CD8-positive, alpha-beta memory T cell (primary cell): ENCODE measurements at regions not wholly inside any gene's neighbourhood (a gene's known extent, or its start where the extent isn't known, plus 50 kb on each side); places are given as distances from the start of the nearest gene placed in this dataset.

ENCODE experiments used
- CTCF ChIA-PET: fragments of 350-600 bp; sonication (Branson Sonifier 250); formaldehyde crosslinking; loops from one replicate; lab custom pipeline; 2021; ENCODE audit warnings: antibody characterized with exemption; lab: Charles Lee
- POLR2A ChIA-PET: fragments of 350-600 bp; sonication (Branson Sonifier 250); formaldehyde crosslinking; loops from one replicate; lab custom pipeline; 2021; ENCODE audit warnings: antibody characterized with exemption; lab: Charles Lee
- DNase-seq, 5 donors: peaks; one replicate each; pipeline versions ENCODE4 v3.0.0 to v3.0.0-alpha.2; 2020 to 2022; ENCODE audit warnings: mixed read lengths in 1 of 5
- H3K27ac ChIP-seq: one replicate; pipeline ENCODE4 v1.7.0; 2013; ENCODE audit warnings: low read depth, mild to moderate bottlenecking, low read length, moderate library complexity
- H3K27me3 ChIP-seq: 2 replicates; pipeline ENCODE4 v1.7.0; 2013; ENCODE audit warnings: low read length, mild to moderate bottlenecking; ENCODE audit not compliant: insufficient read depth, poor library complexity, severe bottlenecking
- H3K36me3 ChIP-seq: 2 replicates; pipeline ENCODE4 v1.7.0; 2013; ENCODE audit warnings: mild to moderate bottlenecking, low read length, moderate library complexity; ENCODE audit not compliant: insufficient read depth
- H3K4me1 ChIP-seq: 2 replicates; pipeline ENCODE4 v1.7.0; 2013; ENCODE audit warnings: mild to moderate bottlenecking, low read length, moderate library complexity; ENCODE audit not compliant: insufficient read depth
- H3K4me3 ChIP-seq: 2 replicates; pipeline ENCODE4 v1.7.0; 2013; ENCODE audit warnings: mild to moderate bottlenecking, low read length
- H3K9me3 ChIP-seq: 2 replicates; pipeline ENCODE4 v1.7.0; 2013; ENCODE audit warnings: mild to moderate bottlenecking, low read length
- H3K27ac Mint-ChIP-seq, 8 donors: one replicate each; pipeline ENCODE4 v1.8.0; 2020 to 2021; ENCODE audit warnings: mixed read lengths in 8 of 8, mild to moderate bottlenecking in 6 of 8, inconsistent platforms in 3 of 8, moderate library complexity in 3 of 8
- H3K27me3 Mint-ChIP-seq, 2 donors: one replicate each; pipeline ENCODE4 v1.8.0; 2020 to 2021; ENCODE audit warnings: mixed read lengths in 2 of 2, mild to moderate bottlenecking in 1 of 2, moderate library complexity in 1 of 2
- H3K36me3 Mint-ChIP-seq, 3 donors: one replicate each; pipeline ENCODE4 v1.8.0; 2020 to 2021; ENCODE audit warnings: mixed read lengths in 3 of 3, inconsistent platforms in 1 of 3, mild to moderate bottlenecking in 1 of 3
- H3K4me1 Mint-ChIP-seq, 3 donors: one replicate each; pipeline ENCODE4 v1.8.0; 2020 to 2021; ENCODE audit warnings: mixed read lengths in 3 of 3, inconsistent platforms in 1 of 3, mild to moderate bottlenecking in 1 of 3
- H3K4me3 Mint-ChIP-seq, 7 donors: one replicate each; pipeline ENCODE4 v1.8.0; 2020 to 2021; ENCODE audit warnings: mixed read lengths in 7 of 7, mild to moderate bottlenecking in 6 of 7, moderate library complexity in 4 of 7, inconsistent platforms in 2 of 7
- H3K9me3 Mint-ChIP-seq, 5 donors: one replicate each; pipeline ENCODE4 v1.8.0; 2020 to 2022; ENCODE audit warnings: mixed read lengths in 5 of 5, mild to moderate bottlenecking in 3 of 5, moderate library complexity in 2 of 5, inconsistent platforms in 1 of 5

- Mint-ChIP-seq H3K27ac (no peak overlapping the region), H3K4me3 (no peak overlapping the region), H3K9me3 (peaks cover 0 to 25% (median 4%) of the 10 kb centered on the region in 5 donors), H3K36me3 (no peaks in the 10 kb centered on the region), H3K27me3 (no peaks in the 10 kb centered on the region), H3K4me1 (no peaks in the 10 kb centered on the region)
- Histone ChIP-seq H3K27me3 (no peaks in the 10 kb centered on the region), H3K27ac (no peak overlapping the region), H3K9me3 (peaks cover 3% of the 10 kb centered on the region), H3K4me3 (no peak overlapping the region), H3K4me1 (no peaks in the 10 kb centered on the region), H3K36me3 (no peaks in the 10 kb centered on the region)
- ChIA-PET CTCF (no interaction called here), POLR2A (no interaction called here)
- no peak for DNase-seq
Measured at GRCh38 chr3:164537485-164537884, 540.8 kb downstream of the SI start.

GRCh38 chr3:164533275-164533674 lies 545.0 kb downstream of the SI start:
- ChIA-PET POLR2A (no interaction called here), CTCF (no interaction called here)
- no peak overlapping the region for H3K4me3 Mint-ChIP-seq

GRCh38 chr3:164526250-164526649 lies 552.0 kb downstream of the SI start:
- no peaks in the 10 kb centered on the region for H3K9me3 ChIP-seq
- H3K4me1 ChIP-seq, result no peaks in the 10 kb centered on the region
- H3K27ac ChIP-seq, result no peak overlapping the region
- H3K4me3 ChIP-seq, result no peak overlapping the region
- no peaks in the 10 kb centered on the region for H3K4me1 Mint-ChIP-seq
- H3K27me3 ChIP-seq, result no peaks in the 10 kb centered on the region
- no peak overlapping the region for H3K27ac Mint-ChIP-seq
- no peak for DNase-seq
- peaks cover 8 to 32% (median 12%) of the 10 kb centered on the region in 5 donors for H3K9me3 Mint-ChIP-seq
- ChIA-PET POLR2A (no interaction called here), CTCF (no interaction called here)
- peaks cover 0 to 3% of the 10 kb centered on the region in 2 donors for H3K27me3 Mint-ChIP-seq
- H3K4me3 Mint-ChIP-seq, result no peak overlapping the region
- H3K36me3 Mint-ChIP-seq, result no peaks in the 10 kb centered on the region
- no peaks in the 10 kb centered on the region for H3K36me3 ChIP-seq

More at GRCh38 chr3:164533275-164533674, 545.0 kb downstream of the SI start:
- H3K4me1 ChIP-seq, result no peaks in the 10 kb centered on the region
- no peaks in the 10 kb centered on the region for H3K9me3 ChIP-seq
- H3K9me3 Mint-ChIP-seq, result peaks cover 1 to 20% (median 4%) of the 10 kb centered on the region in 5 donors
- H3K36me3 Mint-ChIP-seq, result no peaks in the 10 kb centered on the region
- no peaks in the 10 kb centered on the region for H3K4me1 Mint-ChIP-seq
- no peaks in the 10 kb centered on the region for H3K27me3 Mint-ChIP-seq
- no peak overlapping the region for H3K27ac Mint-ChIP-seq
- no peaks in the 10 kb centered on the region for H3K36me3 ChIP-seq
- DNase-seq, result no peak
- H3K27me3 ChIP-seq, result no peaks in the 10 kb centered on the region
- H3K4me3 ChIP-seq, result no peak overlapping the region
- no peak overlapping the region for H3K27ac ChIP-seq

GRCh38 chr3:164524201-164524600 lies 554.1 kb downstream of the SI start:
- DNase-seq, result no peak
- no peak overlapping the region for H3K27ac Mint-ChIP-seq
- Histone ChIP-seq H3K27me3 (no peaks in the 10 kb centered on the region), H3K27ac (no peak overlapping the region), H3K4me3 (no peak overlapping the region), H3K36me3 (no peaks in the 10 kb centered on the region), H3K9me3 (no peaks in the 10 kb centered on the region), H3K4me1 (no peaks in the 10 kb centered on the region)
- CTCF ChIA-PET, result no interaction called here
- POLR2A ChIA-PET, result no interaction called here
- H3K27me3 Mint-ChIP-seq, result peaks cover 0 to 3% of the 10 kb centered on the region in 2 donors
- no peaks in the 10 kb centered on the region for H3K36me3 Mint-ChIP-seq
- no peak overlapping the region for H3K4me3 Mint-ChIP-seq
- no peaks in the 10 kb centered on the region for H3K4me1 Mint-ChIP-seq
- peaks cover 6 to 32% (median 10%) of the 10 kb centered on the region in 5 donors for H3K9me3 Mint-ChIP-seq

- peaks cover 0 to 3% of the 10 kb centered on the region in 2 donors for H3K27me3 Mint-ChIP-seq
- H3K36me3 ChIP-seq, result no peaks in the 10 kb centered on the region
- POLR2A ChIA-PET, result no interaction called here
- no peaks in the 10 kb centered on the region for H3K4me1 ChIP-seq
- H3K4me3 Mint-ChIP-seq, result no peak overlapping the region
- no peak overlapping the region for H3K27ac Mint-ChIP-seq
- H3K9me3 Mint-ChIP-seq, result peaks cover 6 to 34% (median 11%) of the 10 kb centered on the region in 5 donors
- H3K27ac ChIP-seq, result no peak overlapping the region
- no peak for DNase-seq
- H3K4me3 ChIP-seq, result no peak overlapping the region
- H3K27me3 ChIP-seq, result no peaks in the 10 kb centered on the region
- no peaks in the 10 kb centered on the region for H3K36me3 Mint-ChIP-seq
- no peaks in the 10 kb centered on the region for H3K4me1 Mint-ChIP-seq
- CTCF ChIA-PET, result no interaction called here
- H3K9me3 ChIP-seq, result no peaks in the 10 kb centered on the region
Measured at GRCh38 chr3:164522073-164522763, 556.1 kb downstream of the SI start.

GRCh38 chr3:164521644-164522043 lies 556.7 kb downstream of the SI start:
- no peak overlapping the region for H3K27ac ChIP-seq
- no peak overlapping the region for H3K4me3 ChIP-seq
- Mint-ChIP-seq H3K27ac (peak overlapping the region in 1 of 8 donors; percentile 3), H3K4me3 (no peak overlapping the region), H3K9me3 (peaks cover 6 to 36% (median 11%) of the 10 kb centered on the region in 5 donors), H3K36me3 (no peaks in the 10 kb centered on the region), H3K27me3 (peaks cover 0 to 3% of the 10 kb centered on the region in 2 donors), H3K4me1 (no peaks in the 10 kb centered on the region)
- no peaks in the 10 kb centered on the region for H3K4me1 ChIP-seq
- ChIA-PET POLR2A (no interaction called here), CTCF (no interaction called here)
- no peak for DNase-seq
- no peaks in the 10 kb centered on the region for H3K36me3 ChIP-seq
- no peaks in the 10 kb centered on the region for H3K9me3 ChIP-seq
- no peaks in the 10 kb centered on the region for H3K27me3 ChIP-seq

- H3K27me3 ChIP-seq, result no peaks in the 10 kb centered on the region
- no peak for DNase-seq
- ChIA-PET POLR2A (no interaction called here), CTCF (no interaction called here)
- H3K9me3 ChIP-seq, result no peaks in the 10 kb centered on the region
- H3K4me3 ChIP-seq, result no peak overlapping the region
- no peaks in the 10 kb centered on the region for H3K36me3 ChIP-seq
- no peaks in the 10 kb centered on the region for H3K36me3 Mint-ChIP-seq
- H3K4me3 Mint-ChIP-seq, result no peak overlapping the region
- H3K9me3 Mint-ChIP-seq, result peaks cover 6 to 36% (median 15%) of the 10 kb centered on the region in 5 donors
- H3K27ac Mint-ChIP-seq, result no peak overlapping the region
- H3K4me1 Mint-ChIP-seq, result no peaks in the 10 kb centered on the region
- no peak overlapping the region for H3K27ac ChIP-seq
- no peaks in the 10 kb centered on the region for H3K4me1 ChIP-seq
- peaks cover 0 to 3% of the 10 kb centered on the region in 2 donors for H3K27me3 Mint-ChIP-seq
Measured at GRCh38 chr3:164521139-164521538, 557.2 kb downstream of the SI start.

- ChIA-PET CTCF (no interaction called here), POLR2A (no interaction called here)
- Histone ChIP-seq H3K27me3 (no peaks in the 10 kb centered on the region), H3K4me3 (no peak overlapping the region), H3K36me3 (no peaks in the 10 kb centered on the region), H3K9me3 (no peaks in the 10 kb centered on the region), H3K4me1 (no peaks in the 10 kb centered on the region), H3K27ac (no peak overlapping the region)
- Mint-ChIP-seq H3K9me3 (peaks cover 2 to 24% (median 9%) of the 10 kb centered on the region in 5 donors), H3K27ac (no peak overlapping the region), H3K36me3 (no peaks in the 10 kb centered on the region), H3K27me3 (no peaks in the 10 kb centered on the region), H3K4me3 (no peak overlapping the region), H3K4me1 (no peaks in the 10 kb centered on the region)
- DNase-seq, result no peak
Measured at GRCh38 chr3:164515256-164515655, 563.0 kb downstream of the SI start.
